GM23338 (cell line): ENCODE measurements at regions not wholly inside any gene's neighbourhood (a gene's known extent, or its start where the extent isn't known, plus 50 kb on each side); places are given as distances from the start of the nearest gene placed in this dataset.

Source experiments
- CREB1 ChIP-seq: fragments of 250-450 bp; sonication (Bioruptor Pico); IDR thresholded peaks from 2 replicates; pipeline ENCODE4 v1.5.0; 2020; ENCODE audit warnings: low read depth, mild to moderate bottlenecking, moderate library complexity
- EZH2 ChIP-seq: fragments of 200-600 bp; sonication (generic); IDR thresholded peaks from one replicate; pipeline ENCODE4 v1.8.0; 2017; ENCODE audit warnings: antibody characterized with exemption, mild to moderate bottlenecking, low read depth; ENCODE audit not compliant: unreplicated experiment
- EZH2phosphoT487 ChIP-seq: fragments of 200-600 bp; sonication (generic); IDR thresholded peaks from one replicate; pipeline ENCODE4 v1.8.1; 2018; ENCODE audit warnings: antibody characterized with exemption; ENCODE audit not compliant: unreplicated experiment
- JUNB ChIP-seq: IDR thresholded peaks from one replicate; pipeline ENCODE4 v1.6.1; 2016; ENCODE audit warnings: antibody characterized with exemption; ENCODE audit not compliant: unreplicated experiment
- NANOG ChIP-seq: IDR thresholded peaks from 2 replicates; pipeline ENCODE4 v1.6.1; 2016; ENCODE audit warnings: antibody characterized with exemption, borderline replicate concordance
- POLR2AphosphoS5 ChIP-seq: IDR thresholded peaks from 2 replicates; pipeline ENCODE4 v1.6.1; 2016; ENCODE audit warnings: antibody characterized with exemption, low read depth
- REST ChIP-seq: IDR thresholded peaks from one replicate; pipeline ENCODE4 v1.6.1; 2018; ENCODE audit warnings: antibody characterized with exemption; ENCODE audit not compliant: unreplicated experiment
- STAT1 ChIP-seq: IDR thresholded peaks from one replicate; pipeline ENCODE4 v1.6.1; 2016; ENCODE audit warnings: antibody characterized with exemption; ENCODE audit not compliant: unreplicated experiment
- ZNF114 ChIP-seq: fragments of 250-450 bp; sonication (Bioruptor Pico); IDR thresholded peaks from 2 replicates; pipeline ENCODE4 v1.5.0; 2020; ENCODE audit warnings: mild to moderate bottlenecking, moderate library complexity
- ZNF331 ChIP-seq: fragments of 250-450 bp; sonication (Bioruptor Pico); IDR thresholded peaks from 2 replicates; pipeline ENCODE4 v1.5.0; 2020; ENCODE audit warnings: low read depth, mild to moderate bottlenecking, moderate library complexity
- TF ChIP-seq, protein P1 (sequence below), 2 experiments: fragments of 200-600 bp in 1 of 2; sonication (generic) in 1 of 2; conservative IDR thresholded peaks; 2 replicates each; pipeline versions ENCODE4 v1.5.1 to v1.6.1; 2016 to 2017; ENCODE audit warnings: antibody characterized with exemption in 2 of 2, low read depth in 2 of 2, mild to moderate bottlenecking in 2 of 2, moderate library complexity in 1 of 2
- TF ChIP-seq, protein P2 (sequence below): fragments of 250-450 bp; sonication (Bioruptor Pico); IDR thresholded peaks from 2 replicates; pipeline ENCODE4 v1.5.0; 2020; ENCODE audit warnings: mild to moderate bottlenecking, moderate library complexity

GRCh38 chr17:68760141-68760475 lies 158.9 kb upstream of the FAM20A start:
- TF ChIP-seq EZH2 (no peak), POLR2AphosphoS5 (no peak), EZH2phosphoT487 (no peak), JUNB (no peak), REST (no peak), CREB1 (CRISPR knock-in tag) (no peak), ZNF331 (CRISPR knock-in tag) (no peak), STAT1 (no peak), NANOG (no peak), ZNF114 (no peak)
- TF ChIP-seq, protein P1, sequence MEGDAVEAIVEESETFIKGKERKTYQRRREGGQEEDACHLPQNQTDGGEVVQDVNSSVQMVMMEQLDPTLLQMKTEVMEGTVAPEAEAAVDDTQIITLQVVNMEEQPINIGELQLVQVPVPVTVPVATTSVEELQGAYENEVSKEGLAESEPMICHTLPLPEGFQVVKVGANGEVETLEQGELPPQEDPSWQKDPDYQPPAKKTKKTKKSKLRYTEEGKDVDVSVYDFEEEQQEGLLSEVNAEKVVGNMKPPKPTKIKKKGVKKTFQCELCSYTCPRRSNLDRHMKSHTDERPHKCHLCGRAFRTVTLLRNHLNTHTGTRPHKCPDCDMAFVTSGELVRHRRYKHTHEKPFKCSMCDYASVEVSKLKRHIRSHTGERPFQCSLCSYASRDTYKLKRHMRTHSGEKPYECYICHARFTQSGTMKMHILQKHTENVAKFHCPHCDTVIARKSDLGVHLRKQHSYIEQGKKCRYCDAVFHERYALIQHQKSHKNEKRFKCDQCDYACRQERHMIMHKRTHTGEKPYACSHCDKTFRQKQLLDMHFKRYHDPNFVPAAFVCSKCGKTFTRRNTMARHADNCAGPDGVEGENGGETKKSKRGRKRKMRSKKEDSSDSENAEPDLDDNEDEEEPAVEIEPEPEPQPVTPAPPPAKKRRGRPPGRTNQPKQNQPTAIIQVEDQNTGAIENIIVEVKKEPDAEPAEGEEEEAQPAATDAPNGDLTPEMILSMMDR (conservative IDR thresholded peaks at IDR 0.05; ENCODE audit: low read depth in 2 of 2), result no peak
- TF ChIP-seq, protein P2, sequence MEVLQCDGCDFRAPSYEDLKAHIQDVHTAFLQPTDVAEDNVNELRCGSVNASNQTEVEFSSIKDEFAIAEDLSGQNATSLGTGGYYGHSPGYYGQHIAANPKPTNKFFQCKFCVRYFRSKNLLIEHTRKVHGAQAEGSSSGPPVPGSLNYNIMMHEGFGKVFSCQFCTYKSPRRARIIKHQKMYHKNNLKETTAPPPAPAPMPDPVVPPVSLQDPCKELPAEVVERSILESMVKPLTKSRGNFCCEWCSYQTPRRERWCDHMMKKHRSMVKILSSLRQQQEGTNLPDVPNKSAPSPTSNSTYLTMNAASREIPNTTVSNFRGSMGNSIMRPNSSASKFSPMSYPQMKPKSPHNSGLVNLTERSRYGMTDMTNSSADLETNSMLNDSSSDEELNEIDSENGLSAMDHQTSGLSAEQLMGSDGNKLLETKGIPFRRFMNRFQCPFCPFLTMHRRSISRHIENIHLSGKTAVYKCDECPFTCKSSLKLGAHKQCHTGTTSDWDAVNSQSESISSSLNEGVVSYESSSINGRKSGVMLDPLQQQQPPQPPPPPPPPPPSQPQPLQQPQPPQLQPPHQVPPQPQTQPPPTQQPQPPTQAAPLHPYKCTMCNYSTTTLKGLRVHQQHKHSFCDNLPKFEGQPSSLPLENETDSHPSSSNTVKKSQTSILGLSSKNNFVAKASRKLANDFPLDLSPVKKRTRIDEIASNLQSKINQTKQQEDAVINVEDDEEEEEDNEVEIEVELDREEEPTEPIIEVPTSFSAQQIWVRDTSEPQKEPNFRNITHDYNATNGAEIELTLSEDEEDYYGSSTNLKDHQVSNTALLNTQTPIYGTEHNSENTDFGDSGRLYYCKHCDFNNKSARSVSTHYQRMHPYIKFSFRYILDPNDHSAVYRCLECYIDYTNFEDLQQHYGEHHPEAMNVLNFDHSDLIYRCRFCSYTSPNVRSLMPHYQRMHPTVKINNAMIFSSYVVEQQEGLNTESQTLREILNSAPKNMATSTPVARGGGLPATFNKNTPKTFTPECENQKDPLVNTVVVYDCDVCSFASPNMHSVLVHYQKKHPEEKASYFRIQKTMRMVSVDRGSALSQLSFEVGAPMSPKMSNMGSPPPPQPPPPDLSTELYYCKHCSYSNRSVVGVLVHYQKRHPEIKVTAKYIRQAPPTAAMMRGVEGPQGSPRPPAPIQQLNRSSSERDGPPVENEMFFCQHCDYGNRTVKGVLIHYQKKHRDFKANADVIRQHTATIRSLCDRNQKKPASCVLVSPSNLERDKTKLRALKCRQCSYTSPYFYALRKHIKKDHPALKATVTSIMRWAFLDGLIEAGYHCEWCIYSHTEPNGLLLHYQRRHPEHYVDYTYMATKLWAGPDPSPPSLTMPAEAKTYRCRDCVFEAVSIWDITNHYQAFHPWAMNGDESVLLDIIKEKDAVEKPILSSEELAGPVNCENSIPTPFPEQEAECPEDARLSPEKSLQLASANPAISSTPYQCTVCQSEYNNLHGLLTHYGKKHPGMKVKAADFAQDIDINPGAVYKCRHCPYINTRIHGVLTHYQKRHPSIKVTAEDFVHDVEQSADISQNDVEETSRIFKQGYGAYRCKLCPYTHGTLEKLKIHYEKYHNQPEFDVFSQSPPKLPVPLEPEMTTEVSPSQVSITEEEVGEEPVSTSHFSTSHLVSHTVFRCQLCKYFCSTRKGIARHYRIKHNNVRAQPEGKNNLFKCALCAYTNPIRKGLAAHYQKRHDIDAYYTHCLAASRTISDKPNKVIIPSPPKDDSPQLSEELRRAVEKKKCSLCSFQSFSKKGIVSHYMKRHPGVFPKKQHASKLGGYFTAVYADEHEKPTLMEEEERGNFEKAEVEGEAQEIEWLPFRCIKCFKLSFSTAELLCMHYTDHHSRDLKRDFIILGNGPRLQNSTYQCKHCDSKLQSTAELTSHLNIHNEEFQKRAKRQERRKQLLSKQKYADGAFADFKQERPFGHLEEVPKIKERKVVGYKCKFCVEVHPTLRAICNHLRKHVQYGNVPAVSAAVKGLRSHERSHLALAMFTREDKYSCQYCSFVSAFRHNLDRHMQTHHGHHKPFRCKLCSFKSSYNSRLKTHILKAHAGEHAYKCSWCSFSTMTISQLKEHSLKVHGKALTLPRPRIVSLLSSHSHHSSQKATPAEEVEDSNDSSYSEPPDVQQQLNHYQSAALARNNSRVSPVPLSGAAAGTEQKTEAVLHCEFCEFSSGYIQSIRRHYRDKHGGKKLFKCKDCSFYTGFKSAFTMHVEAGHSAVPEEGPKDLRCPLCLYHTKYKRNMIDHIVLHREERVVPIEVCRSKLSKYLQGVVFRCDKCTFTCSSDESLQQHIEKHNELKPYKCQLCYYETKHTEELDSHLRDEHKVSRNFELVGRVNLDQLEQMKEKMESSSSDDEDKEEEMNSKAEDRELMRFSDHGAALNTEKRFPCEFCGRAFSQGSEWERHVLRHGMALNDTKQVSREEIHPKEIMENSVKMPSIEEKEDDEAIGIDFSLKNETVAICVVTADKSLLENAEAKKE (CRISPR knock-in tag), result no peak
